KG1 (cell line): ENCODE measurements at regions not wholly inside any gene's neighbourhood (a gene's known extent, or its start where the extent isn't known, plus 50 kb on each side); places are given as distances from the start of the nearest gene placed in this dataset.
"Not testable (repeated sequence)": the region's sequence is repeated elsewhere in the genome, so short reads cannot be mapped to it uniquely, and the experiment has no call there.

Experiments used
- DNase-seq: peaks from one replicate; lab custom pipeline; 2025; lab: John Stamatoyannopoulos, UW

DNA sequence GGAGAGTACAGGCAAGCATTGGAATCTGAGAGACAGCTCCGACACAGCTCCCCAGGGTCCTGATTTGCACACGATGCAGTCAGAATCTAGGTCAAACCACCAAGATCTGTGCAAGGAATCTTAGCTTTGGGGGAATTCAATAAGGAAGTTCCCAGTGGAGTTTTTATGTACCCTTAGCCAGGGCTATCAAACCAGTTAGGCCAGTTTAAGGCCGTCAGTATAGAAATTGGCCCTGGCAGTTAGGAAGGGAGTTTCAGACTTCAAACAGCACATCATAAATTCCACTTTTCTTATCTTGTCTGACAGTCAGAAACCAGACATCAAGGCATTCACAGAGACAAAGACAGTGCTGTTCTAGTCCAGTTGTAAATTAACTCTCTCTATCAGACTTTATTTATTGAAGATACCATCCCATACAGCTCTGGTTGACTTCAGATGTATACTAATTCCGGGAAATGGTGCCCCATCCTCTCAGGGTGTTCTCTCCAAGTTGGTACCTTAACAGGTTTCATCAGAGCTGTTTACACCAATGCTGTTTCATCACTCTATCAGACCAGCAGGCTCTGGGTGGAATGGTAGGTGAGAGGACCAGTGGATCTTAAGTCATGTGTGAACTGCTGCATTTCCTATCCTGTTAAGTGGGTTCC lies 157.5 kb upstream of the ATF7IP start:
- no peak for DNase-seq

DNA sequence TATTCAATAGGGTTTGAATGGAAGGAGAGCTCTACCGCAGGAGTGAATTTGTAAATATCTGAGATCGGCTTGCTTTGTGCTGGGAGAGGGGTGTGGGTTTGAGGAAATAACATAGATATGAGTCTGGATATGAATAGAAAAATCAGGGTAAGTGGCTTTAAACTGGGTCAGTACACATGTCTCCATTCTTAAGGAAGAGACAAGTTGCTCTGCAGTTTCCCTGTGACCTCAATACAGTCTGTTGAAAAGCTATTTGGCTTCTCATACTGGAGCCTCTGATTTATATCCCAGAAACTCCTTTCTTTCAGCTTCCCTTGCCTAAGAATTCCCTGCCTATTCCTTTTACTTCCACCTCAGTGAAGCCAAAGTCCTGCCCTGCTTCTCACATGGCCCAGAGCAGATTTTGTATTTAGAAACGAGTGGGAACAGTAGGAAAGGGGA lies 153.5 kb upstream of the ATF7IP start:
- no peak for DNase-seq

DNA sequence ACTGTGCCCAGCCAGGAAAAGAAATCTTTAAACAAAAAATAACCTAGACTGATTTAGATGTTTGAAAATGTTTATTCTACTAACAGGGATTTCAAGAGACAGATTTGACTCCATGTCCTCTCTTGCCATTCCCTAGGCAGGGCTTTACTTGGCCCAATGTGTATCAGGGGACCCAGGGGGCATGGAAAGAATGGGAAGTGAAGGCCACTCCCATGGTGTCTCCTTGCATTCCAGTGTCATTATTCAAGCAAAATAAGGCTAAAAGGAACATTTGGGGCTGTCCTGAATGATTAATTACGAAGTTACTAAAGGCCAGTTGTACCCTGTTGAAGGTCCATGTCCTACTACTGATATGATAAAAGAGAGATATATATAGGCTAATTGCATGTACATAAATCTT lies 151.9 kb upstream of the ATF7IP start:
- no peak for DNase-seq

GRCh38 chr12:14214495-14214894 lies 151.0 kb upstream of the ATF7IP start:
- no peak for DNase-seq

DNA sequence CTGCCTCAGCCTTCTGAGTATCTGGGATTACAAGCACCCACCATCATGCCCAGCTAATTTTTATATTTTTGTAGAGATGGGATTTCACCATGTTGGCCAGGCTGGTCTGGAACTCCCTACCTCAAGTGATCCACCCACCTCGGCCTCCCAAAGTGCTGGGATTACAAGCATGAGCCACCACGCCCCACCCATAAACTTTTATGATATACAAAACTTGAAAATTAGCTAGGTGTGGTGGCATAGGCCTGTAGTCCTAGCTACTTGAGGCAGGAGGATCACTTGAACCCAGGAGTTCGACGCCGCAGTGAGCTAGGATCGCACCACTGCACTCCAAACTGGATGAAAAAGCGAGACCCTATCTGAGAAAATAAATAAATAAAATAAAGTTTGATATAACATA lies 149.5 kb upstream of the ATF7IP start:
- DNase-seq: not testable (repeated sequence)

GRCh38 chr12:14216405-14217294 lies 148.8 kb upstream of the ATF7IP start:
- DNase-seq: no peak

GRCh38 chr12:14219156-14219555 lies 146.3 kb upstream of the ATF7IP start:
- DNase-seq: no peak

GRCh38 chr12:14219670-14220069 lies 145.8 kb upstream of the ATF7IP start:
- not testable (repeated sequence) for DNase-seq

- no peak for DNase-seq
Observed at GRCh38 chr12:14225064-14225463, 140.4 kb upstream of the ATF7IP start.

DNA sequence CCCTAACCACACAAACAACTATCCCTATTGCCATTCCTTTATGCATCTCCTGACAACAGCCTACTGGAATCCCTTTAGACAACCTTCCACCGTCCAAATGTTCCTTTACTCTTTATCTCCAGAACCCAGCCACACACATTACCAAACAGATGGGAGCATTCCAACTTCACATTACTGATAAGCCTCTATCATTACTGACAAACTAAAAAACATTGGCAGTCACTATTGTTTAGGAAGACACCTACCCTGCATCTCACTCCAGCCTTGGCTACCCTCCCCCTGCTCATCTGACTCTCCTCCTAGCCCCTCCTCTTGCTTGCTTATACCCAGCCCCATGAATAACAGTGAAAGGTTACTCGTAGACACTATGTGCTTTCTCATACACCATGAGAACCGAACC lies 130.3 kb upstream of the ATF7IP start:
- not testable (repeated sequence) for DNase-seq

DNA sequence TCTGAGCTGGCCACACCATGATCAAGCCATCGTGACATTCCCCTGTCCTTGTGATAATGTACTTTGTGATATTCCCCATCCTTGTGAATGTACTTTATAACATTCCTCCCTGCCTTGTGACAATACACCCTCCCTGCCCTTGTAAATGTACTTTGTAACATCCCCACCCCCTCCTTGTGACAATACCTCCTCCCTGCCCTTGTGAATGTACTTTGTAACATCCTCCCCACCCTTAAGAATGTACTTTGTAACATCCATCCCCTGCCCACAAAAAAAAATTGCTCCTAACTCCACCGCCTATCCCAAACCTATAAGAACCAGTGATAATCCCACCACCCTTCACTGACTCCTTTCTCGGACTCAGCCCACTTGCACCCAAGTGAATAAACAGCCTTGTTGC lies 128.8 kb upstream of the ATF7IP start:
- not testable (repeated sequence) for DNase-seq

- DNase-seq: no peak
Observed at GRCh38 chr12:14238221-14238792, 127.2 kb upstream of the ATF7IP start.

GRCh38 chr12:14239350-14239934 lies 126.0 kb upstream of the ATF7IP start:
- DNase-seq: no peak

DNA sequence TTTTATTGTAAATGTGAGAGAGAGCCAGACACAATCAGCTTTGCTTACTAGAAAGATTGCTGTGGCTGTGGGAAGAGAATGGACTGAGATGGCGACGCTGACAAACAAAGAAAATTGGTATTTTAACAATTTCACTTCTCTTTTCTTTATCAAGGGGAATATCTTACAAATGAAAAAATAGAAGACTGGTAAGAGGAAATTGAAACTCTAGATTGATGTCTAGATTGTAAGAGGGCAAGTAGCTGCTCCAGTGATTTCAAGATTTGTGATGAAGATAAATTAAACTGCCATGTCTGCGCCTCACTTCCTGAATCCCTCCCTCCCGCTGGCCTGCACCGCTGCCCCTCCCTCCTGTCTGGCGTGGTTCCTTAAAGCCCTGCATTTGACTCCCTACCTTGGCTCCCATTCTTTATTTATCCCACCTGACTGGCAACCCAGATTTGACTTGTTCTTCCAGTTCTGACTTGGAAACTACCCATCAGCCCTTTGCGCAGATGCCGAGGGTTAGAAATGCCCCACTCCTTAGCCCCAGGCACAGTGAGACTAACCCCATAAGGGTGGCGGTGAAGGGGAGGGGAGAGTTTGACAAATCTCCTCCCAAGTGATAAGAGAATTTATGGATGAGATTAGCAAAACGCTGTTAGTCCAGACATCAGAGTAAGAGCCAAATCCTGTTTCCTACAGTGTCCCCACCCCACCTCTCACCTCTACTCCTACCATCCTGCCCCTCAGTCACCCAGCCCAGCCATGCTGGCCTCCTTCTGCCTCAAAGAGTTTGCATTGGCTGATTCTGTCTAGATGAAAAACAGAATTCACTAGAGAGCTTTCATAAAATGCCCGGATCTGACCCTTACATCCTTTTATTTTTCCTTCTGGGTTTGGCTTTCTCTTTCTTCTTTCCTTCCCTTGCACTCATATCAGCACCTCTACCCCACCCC lies 125.3 kb upstream of the ATF7IP start:
- DNase-seq: no peak

DNA sequence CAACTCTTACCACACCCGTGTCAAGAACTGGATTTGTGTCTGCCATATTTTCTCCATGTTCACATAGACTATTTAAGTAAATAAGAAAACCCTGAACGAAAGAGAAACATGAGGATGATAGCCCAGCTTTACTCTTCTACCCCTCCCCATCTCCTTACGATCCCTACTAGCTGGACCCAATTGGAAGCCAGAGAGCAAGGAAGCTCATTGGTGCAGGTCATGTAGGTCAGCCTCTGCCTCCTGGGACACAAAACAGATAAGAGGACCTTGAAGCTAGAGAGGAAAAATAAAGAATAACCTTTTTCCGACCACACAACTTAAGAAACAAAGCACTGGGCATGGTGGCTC lies 124.6 kb upstream of the ATF7IP start:
- no peak for DNase-seq

DNA sequence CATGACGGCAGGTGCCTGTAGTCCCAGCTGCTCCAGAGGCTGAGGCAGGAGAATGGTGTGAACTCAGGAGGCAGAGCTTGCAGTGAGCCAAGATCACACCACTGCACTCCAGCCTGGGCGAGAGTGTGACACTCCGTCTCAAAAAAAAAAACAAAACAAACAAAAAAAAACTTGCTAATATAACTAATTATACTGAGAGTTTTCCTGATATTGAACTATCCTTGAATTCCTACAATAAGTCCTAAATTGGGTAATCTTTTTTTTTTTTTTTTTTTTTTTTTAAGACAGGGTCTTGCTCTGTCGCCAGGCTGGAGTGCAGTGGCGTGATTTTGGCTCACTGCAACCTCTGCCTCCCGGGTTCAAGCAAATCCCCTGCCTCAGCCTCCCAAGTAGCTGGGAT lies 122.7 kb upstream of the ATF7IP start:
- DNase-seq: not testable (repeated sequence)

DNA sequence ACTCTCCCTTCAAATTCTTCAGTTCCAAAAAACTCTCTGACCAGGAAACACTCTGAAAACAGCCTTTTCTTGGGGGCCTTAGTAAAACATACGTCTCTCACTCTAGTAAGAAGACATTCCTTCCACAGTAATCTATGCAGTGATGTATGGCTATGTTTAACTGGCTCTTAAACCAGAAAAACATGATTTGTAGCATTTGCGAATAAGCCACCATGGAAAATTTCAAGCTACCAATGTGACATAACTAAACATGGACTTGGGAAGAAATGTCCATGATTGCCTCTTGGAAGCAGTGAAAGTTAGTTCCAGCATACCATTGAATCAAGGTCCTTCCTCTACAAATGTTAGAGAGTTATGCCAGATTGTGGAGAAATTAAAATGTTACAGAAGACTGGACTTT lies 121.5 kb upstream of the ATF7IP start:
- DNase-seq: no peak

DNA sequence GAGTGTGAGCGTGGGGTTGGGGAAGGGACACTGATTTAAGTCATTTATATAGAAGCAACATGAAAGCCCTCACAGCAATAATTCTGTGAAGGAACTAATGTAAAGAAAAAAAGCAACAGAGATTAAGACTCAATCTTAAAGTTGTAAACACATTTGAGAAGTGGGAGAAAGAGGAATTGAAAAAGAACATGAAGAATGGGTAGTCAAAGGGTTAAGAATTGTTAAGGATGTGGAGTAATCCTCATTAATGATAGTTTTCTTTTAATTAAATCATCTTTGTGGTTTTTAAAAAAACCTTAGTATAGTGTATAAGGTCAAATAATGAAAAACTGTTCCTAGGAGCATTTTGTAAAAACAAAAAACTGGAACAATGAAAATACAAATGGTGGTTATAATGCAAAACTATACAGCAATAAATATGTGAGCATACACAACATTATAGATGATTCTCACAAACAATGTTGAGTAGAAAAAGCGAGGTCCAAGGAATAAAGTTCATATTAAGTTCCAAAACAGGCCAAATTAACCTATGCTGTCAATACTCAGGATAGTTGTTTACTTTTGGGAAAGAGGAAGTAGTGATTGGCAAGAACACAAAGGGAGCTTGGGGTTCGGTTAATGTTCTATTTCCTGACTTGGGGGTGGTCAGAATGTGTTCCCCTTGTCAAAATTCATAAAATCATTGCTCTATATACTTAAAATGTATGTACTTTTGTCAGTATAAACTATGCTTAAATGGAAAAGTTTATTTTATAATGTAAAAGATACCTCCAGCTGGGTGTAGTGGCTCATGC lies 120.4 kb upstream of the ATF7IP start:
- DNase-seq: no peak

- no peak for DNase-seq
Observed at GRCh38 chr12:14247166-14247565, 118.3 kb upstream of the ATF7IP start.

DNA sequence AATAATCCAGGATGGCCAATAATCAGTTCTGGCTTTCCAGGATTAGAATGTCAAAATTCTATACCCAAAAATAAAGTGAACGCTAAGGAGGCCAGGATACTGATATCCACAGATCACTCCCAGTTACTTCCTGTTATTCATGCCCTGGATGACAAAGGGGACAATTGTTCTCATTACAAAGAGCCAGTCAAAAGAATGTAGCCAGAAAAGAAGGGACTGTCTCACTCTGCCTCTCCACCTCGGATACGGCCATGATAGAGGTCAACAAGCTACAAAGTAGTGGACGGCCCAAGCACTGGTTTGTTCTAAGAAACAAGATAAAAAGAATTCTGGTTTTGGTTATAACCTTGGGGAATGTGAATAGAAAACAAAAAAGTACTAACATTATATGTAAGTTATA lies 116.1 kb upstream of the ATF7IP start:
- no peak for DNase-seq

DNA sequence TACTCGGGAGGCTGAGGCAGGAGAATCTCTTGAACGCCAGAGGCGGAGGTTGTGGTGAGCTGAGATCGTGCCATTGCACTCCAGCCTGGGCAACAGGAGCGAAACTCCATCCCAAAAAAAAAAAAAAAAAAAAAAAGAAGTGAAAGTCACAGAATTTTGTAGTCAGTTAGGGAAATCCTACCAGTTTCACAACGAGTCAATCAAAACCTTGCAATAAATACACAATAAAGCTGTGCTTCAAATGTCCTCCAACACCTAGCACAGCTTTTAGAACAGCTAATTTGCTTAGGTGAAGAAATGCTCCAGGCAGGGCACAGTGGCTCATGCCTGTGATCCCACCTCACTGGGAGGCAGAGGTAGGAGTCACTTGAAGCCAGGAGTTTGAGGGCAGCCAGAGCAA lies 112.8 kb upstream of the ATF7IP start:
- no peak for DNase-seq
